SK-N-MC (cell line): ENCODE measurements at regions not wholly inside any gene's neighbourhood (a gene's known extent, or its start where the extent isn't known, plus 50 kb on each side); places are given as distances from the start of the nearest gene placed in this dataset.

Source experiments
- EZH2 ChIP-seq: fragments of 200-600 bp; sonication (generic); IDR thresholded peaks from one replicate; pipeline ENCODE4 v1.6.1; 2017; ENCODE audit warnings: antibody characterized with exemption
- FOXP2 ChIP-seq: optimal IDR thresholded peaks from 2 replicates; pipeline ENCODE3; 2011; ENCODE audit warnings: mild to moderate bottlenecking, moderate library complexity; ENCODE audit not compliant: insufficient read depth; ENCODE audit errors: extremely low read length, control extremely low read depth
- POLR2AphosphoS5 ChIP-seq: IDR thresholded peaks from 2 replicates; pipeline ENCODE4 v1.6.1; 2012; ENCODE audit warnings: mild to moderate bottlenecking, low read depth, low read length, borderline replicate concordance

DNA sequence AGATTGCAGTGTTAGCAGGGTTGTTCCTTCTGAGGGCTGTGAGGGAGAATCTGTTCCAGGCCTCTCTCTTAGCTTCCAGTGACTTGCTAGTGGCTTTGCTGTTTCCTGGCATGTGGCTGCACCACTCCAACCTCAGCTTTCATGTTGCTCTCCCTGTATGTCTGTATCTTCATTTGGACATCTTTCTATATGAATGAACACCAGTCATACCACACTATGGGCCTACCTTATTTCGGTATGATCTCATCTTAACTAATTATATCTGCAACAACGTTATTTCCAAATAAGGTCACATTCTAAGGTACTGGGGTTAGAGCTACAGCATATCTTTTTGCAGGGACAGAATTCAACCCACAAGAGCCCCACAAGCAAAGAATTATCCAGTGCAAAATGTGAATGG is 356.7 kb upstream of the UMPS start:
- TF ChIP-seq EZH2 (no peak), POLR2AphosphoS5 (no peak), FOXP2 (no peak)
